ENCODE measurements at regions not wholly inside any gene's neighbourhood (a gene's known extent, or its start where the extent isn't known, plus 50 kb on each side); places are given as distances from the start of the nearest gene placed in this dataset.

GRCh38 chr12:46110928-46111699 is 120.7 kb upstream of the SCAF11 start:
- no peak for TF ChIP-seq FOXM1 (IDR thresholded peaks at IDR 0.05; ENCODE audit: low read depth)
- no peak for TF ChIP-seq MXI1 (IDR thresholded peaks at IDR 0.05; ENCODE audit: low read depth, low read length)
- TF ChIP-seq EP300 (IDR thresholded peaks at IDR 0.05; ENCODE audit: borderline replicate concordance in 1 of 2, low read depth in 1 of 2, low read length in 1 of 2), result no peak
- no peak for TF ChIP-seq CTCF (IDR thresholded peaks at IDR 0.05)
- no peak for TF ChIP-seq PBX3 (IDR thresholded peaks at IDR 0.05)
- TF ChIP-seq REST (IDR thresholded peaks at IDR 0.05; ENCODE audit: low read depth, low read length), result no peak
- no peak for TF ChIP-seq RAD21 (IDR thresholded peaks at IDR 0.05; ENCODE audit: low read length)
- no peak for TF ChIP-seq GATA2 (CRISPR knock-in tag; IDR thresholded peaks at IDR 0.05)
- no peak for TF ChIP-seq FOXJ3 (CRISPR knock-in tag; IDR thresholded peaks at IDR 0.05)
- TF ChIP-seq SIN3A (IDR thresholded peaks at IDR 0.05; ENCODE audit: borderline replicate concordance, low read depth, low read length), result no peak
- TF ChIP-seq RCOR1 (IDR thresholded peaks at IDR 0.05; ENCODE audit: low read length), result no peak

Data from SK-N-SH (cell line).